ENCODE measurements at regions not wholly inside any gene's neighbourhood (a gene's known extent, or its start where the extent isn't known, plus 50 kb on each side); places are given as distances from the start of the nearest gene placed in this dataset.

DNA sequence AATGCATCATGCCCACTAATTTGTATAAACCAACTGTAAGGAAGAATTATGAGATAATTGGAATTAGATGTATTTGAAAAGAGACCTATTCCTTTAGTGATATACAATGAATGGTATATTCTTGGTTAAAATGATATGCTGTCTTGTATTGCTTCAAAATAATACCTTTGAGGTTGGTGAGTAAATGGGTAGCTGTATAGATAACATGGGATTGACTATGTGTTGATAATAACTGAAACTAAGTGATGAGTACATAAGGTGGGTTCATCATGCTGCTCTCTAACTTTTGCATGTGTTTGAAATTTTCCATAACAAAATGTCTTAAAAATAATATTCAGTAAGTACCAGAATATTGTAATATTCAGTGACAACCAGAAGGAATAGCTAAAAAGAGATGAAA is 272.6 kb upstream of the ZPLD1 start:
- DNase-seq = no peak

DNA sequence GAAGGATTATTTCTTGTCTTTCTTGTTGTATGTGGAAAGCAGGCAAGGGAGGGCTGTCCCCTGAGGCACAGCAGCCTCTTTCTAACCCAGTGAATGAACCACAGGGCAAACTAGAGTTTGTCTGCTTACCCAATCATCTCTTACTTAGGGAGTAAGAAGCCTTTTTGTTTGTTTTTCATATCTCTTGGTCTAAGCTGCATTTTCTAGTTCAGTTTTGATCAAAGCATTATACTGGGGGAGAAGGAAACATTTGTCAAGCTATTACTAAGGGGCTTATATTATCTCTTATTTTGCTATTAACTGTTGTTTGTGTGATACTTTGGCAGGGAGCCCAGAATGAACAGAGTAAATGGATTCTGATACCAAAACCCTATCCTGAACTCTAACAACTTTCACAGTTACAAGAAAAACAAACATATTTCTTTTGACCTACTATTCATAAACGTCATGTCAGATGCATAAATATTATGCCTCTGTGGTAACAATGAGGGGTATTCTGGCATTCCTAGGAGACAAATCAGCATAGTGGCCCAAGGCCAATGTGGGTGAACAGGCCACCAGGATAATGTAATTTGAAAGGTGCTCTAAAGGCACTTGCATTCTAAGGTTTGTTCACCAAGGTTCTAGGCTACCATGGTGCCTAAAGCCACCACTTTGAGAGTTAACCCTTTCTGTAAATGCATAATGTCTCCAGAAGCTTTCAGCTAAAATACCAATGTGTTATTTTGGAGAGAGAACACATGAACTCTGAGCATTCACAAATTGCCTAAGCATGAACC is 271.6 kb upstream of the ZPLD1 start:
- DNase-seq = peak; percentile 57

DNA sequence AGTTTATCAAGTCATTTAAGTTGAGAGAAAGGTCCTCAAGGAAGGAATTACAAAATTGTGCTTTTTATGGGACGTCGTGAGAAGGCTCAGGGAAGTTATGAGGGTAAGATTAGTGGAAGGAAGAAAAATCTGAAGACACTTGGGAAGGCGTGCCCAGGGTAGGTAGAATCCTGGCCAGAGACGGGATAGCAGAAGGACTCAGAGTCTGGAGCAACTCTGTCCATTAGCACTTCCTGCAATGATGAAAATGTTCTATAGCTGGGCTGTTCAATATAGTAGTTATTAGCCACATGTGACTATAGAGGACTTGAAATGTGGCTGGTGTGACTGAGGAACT is 271.0 kb upstream of the ZPLD1 start:
- DNase-seq = no peak

DNA sequence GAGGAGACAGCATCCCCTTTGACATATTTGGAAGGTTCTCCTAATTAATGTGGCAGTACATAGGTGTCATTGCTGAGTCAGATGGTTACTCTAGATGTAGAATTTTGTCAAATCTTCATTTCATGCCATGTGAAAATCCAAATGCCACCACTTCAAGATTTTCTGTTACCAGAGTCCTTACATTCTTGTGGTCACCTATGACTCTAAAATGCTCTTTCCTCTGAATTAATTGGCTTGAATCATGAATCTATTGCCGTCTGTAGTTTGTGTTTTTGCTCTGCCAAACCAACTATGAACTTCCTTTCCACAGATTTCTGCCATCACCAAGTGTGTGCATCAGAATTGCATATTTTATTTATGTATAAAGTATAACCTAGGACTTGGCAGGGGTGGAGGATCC is 269.4 kb upstream of the ZPLD1 start:
- no peak for DNase-seq

DNA sequence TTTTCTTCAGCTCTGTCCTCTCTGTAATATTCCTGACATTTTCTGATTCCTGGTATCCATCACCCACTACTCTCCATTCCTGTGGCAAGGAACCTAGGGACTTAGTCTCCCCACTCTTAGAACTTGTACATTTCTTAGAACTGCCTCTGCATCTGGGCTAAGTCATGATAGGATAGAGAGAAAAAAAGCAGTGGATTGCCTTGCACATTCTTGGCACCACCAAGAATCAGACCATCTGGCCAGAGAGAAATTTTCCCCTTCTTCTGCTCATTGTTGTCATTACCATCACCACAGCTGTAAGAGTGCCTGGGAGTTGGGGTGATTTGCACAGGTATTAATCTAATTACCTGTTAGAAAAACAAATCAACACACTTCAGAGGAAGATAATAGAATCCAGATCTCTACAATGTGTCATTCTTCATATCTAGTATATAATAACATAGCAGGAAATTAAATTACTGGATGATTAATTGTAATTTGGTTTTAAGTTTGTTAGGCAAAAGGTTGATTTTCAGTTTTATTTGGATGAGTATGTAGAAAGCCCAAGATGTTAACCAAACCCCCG is 264.8 kb upstream of the ZPLD1 start:
- DNase-seq = no peak

DNA sequence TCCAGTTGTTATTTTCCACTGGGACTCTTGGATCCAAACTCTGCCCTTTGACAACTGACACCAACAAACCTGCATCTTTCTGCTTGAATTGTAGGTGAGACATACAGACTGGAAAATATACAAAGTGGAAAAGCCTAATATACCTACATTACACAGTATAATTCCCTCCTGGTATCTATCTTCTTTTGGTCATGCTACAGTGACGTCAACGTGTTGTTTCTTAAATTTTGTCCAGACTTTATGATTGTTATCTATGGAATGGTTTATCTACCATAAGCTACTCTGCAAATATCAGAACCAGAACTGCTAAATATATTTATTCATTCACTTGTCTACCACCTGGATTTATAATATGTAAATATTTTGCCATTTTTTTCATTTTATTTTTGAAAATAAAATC is 264.3 kb upstream of the ZPLD1 start:
- no peak for DNase-seq

DNA sequence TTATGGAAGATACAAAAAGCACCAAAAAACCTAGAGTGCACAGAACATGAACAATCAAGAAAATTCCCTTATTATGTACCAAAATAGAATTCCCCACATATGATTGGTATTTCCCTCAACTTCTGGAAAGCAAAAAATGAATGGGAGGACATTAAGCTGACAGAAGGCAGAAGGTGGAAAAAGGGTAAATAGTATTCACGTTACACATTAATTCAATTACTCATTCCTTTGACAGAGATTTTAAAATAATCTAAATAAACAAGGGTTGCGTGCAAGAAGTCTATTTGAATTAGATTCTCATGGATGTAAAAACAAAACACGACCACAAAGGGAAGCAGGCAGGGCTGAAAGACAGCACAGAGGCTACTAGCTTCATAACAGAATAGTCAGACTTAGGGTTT is 260.5 kb upstream of the ZPLD1 start:
- DNase-seq = no peak

DNA sequence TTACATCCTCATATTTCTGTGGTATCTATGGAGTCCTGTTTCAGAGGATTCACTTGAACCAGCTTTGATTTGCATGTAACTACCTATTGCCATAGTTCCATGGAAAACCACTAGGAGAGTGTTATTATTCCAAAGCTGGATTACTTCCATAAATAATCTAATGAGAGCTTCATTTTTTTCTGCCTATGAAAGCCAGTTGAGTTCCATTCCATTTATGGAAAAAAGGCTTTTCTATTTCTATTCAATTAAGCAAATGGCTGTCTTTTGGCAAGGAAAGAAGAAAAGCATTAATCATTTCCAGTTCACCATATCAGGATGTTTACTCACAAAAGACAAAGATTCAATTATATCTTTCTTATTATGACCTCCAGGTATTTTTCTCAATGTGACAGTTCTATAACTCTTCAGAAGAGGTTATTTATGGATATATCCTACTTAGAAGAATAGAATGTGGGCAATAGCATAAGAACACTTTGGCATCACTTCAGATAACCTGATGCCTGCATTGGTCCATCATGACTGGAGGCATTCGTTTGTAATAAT is 259.9 kb upstream of the ZPLD1 start:
- DNase-seq = no peak

DNA sequence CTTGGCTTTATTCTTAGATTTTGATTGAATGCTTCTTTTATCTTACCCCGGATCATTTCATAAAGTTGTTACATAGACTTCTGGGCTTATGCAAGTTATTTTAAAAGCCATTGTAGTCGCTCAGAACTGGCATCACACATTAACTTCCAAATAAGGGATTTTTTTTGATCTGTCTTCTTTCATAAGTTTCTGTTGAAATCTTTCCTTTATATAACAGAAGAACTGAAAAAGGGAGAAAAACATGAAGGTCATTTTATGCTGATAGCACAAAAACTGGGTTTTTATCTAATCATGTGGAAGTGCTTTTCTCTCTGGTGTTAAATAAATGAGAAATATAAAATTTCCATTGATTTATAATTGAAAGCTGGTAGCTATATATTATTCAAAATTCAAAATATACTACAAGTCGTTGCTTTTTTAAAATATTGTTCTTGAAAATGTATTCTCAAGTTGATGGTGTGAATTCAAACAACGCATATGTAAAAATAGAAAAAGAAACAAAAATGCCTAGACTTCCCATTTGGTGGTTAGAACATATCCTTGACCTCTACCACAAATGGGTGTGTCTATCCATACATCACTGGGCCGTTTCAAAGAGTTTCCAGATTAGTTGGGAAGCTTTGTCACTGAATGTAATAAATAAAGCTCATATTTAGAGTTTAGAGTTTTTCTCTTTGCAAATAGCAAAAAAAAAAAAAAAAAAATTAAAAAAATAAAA is 258.3 kb upstream of the ZPLD1 start:
- no peak for DNase-seq

DNA sequence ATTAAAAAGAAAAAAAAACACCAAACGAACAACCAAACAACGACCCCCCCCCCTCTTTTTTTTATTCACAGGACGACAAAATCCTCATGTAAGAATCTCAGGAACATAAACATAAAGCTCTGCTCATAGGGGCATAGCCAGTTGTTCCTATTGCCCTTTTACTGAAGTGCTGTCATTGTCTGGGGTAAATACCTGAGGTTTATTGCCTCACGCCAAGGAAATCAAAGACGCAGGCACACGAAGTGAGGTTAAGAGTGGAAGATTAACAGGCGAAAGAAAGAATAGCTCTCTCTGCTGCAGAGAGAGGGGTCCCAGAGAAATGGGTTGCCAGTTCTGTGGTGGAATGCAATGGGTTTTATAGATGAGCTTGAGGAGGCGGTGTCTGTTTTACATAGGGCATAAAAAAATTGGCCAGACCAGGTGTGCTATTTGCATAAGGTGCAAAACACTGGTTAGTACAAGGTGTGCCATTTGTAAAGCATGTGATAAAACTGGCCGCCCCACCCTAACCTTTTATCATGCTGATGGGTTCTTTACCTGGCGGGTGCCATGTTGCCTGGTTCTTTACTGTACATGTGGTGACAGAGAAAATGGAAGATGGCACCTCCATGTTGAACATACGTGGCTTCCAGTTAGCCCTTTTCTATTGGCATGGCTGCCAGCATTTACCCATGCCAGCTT is 257.6 kb upstream of the ZPLD1 start:
- no peak for DNase-seq

DNA sequence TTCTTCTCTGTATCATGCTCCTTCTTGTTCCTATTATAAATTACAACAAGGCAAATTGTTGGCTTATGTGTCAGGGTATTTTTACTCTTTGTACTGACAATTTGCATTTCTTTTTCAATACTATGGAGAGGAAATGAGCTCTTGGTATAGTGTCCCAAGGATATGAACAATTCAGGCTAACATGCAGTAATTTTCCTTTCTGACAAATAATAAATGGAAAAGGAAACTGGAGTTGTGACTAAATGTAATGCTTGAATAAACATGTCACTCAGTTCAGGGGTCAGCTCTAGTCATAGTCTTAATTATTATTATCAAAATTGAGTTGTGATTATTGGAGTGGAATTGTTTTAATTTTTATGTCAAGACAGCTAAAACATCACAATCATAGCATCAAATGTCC is 256.0 kb upstream of the ZPLD1 start:
- DNase-seq = no peak

DNA sequence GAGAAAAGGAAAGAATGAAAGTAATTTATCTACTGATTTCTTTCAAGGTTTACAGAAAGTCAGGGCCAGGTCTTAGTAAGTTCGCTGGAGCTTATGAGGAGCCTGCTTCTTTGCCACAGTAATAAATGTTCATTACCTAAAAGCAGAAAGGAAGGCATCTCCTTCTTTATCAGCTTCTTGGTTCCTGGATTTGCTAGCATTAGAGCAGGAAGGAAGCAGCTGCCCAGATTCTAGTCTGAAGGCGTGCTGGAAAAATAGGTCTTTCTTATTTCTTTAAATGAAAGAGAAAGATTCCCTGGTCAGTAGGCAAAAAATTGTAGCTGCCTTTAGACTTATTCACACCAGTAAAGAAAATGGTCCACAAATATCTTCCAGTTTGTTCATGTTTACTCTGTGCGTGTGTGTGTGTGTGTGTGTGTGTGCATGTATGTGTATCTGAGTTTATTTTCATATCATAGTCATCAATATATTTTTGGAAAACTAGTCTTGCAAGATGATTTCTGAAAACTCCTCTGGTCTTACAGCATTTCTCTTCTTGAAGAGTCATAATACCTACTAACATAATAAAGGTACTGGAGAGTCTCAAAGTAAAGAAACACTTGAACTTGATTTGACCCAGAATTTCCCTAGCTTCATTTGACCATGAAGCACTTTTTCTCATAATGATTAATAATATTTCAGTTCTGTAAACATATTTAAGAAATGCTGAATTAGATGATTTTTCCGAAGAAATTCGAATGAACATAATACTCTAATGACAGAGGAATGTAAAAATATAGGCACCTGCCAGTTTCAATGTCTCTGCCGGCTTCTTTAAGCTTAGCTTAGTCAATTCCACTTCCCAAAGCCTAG is 255.3 kb upstream of the ZPLD1 start:
- no peak for DNase-seq

DNA sequence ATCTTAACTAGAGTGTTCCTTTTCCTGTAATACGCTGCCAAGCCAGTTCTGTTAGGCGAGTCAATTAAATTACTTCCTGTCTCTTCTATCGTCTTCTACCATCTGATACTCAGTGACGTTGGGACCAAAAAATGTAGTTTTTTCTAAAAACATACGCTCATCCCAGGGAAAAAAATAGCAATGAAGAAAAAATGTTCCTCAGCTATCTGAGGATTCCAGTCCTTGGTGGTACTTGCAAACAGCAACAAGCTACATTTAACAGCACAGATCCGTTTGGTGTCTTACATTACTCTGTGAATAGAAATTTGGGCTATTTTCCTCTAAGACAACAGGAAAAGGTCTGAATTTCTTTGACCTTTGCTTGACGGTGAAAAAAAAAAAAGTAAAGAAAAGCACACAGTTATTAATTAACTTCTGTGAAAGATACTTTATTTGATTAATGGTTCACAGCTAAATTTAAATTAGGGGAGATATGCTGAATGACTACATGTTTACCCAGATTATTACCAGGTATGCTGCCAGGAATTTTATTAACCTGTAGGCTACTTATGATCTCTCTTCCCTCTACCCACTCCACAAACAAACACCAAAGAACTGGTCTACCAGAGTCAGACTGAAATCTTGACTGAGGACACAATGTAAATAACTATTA is 254.4 kb upstream of the ZPLD1 start:
- DNase-seq = no peak

DNA sequence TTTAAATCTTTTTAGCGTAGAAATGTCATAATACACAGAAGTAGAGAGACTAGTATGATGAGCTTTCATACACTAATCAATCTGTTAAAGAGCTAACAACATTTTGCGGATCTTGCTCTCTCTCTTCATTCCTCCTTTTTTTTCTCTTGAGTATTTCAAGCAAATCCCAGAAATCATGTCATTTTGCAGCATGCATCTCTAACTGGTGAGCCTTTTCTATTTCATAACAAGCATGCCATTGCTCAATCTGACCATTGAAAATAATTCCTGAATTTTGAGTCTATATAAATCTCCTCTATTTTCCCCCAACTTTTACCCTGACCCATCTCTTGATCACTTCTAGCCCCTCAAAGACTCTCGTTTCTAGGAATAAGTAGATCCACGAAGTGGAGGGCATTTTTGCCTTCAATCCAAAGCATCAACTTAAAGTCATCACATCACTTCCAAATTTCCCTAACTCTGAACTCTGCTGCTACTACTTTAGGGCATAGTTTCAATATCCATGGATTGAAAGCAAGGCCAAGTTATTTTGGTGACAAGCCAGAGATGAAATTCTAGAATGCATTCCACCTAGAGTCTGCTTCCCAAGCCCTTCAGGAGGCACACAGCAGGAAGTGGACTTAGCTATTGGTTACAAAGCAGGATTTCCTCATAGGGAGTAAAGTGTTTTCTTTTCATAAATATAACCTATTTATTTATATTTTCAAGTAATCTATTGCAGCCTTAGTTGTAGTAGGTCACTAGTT is 253.5 kb upstream of the ZPLD1 start:
- DNase-seq = no peak

DNA sequence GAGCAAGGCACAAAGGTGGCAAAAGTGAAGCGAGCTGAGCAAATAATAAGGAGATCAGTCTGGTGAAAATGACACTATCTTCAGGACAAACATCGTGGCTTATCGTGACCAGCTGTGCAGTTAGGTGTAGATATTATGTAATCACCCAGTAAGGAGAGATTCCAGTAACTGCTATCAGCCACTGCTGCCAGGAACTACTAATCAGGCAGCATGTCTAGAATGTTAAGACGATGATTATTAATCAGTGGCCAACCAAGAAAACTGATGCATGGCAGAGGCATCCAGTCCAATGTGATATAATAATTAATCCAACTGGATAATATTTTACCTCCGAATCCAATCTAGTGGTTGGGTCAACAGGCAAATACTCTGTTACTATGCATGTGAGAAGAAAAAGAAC is 252.7 kb upstream of the ZPLD1 start:
- DNase-seq = no peak

DNA sequence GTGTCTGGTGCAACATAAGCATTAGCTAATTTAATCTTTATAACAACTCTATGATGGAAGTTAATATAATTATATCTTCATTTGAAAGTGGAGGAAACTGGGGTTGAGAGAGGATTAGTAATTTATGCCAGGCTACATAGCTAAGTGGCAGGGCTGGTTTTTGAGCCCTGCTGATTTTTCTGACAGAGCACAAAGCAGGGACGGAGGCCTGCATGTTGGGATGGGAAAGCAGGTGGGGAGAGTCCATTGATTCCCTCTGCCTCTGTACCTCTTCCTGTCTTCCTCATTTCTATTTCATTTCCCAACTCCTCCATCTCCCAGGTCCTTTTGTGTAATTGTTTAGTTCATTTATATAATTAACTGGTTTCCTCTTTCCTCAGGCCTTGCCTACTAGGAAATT is 251.6 kb upstream of the ZPLD1 start:
- DNase-seq = no peak

DNA sequence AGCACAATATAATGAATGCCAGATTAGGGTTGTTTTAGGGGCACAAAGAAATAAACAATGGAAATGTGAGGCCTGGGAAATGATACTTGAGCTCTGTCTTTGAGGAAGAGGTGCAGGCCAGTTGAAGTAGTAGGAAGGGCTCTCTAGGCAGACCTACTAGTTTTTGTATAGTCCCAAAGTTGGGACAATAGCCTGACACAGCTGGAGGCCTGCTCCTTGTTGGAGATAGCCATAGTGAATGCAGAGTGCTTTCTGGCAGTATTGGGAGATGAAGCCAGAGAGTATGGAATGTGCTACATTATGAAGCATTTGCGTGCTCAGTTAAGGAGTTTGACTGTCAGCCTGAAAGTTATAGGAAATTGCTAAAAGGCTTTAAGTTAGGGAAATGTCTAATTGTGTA is 251.2 kb upstream of the ZPLD1 start:
- DNase-seq = no peak

DNA sequence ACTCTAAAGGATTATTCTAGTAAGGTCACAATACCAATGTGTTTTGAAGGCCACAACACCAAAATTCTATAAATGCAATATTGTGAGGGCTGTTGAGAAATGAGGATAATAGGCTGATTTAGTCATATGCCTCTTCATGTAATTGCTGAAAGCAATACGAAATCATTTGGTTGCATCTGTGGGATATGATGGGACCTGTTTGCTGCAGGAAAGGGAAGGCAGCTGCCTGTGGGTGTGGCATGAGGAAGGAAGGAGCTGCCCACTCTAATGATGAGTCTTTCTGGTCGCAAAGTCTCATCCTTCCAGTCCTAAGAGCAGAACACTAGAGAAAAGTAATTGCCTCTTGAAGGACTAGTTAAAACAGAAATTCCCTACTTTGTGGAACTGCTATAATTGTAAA is 245.3 kb upstream of the ZPLD1 start:
- no peak for DNase-seq

DNA sequence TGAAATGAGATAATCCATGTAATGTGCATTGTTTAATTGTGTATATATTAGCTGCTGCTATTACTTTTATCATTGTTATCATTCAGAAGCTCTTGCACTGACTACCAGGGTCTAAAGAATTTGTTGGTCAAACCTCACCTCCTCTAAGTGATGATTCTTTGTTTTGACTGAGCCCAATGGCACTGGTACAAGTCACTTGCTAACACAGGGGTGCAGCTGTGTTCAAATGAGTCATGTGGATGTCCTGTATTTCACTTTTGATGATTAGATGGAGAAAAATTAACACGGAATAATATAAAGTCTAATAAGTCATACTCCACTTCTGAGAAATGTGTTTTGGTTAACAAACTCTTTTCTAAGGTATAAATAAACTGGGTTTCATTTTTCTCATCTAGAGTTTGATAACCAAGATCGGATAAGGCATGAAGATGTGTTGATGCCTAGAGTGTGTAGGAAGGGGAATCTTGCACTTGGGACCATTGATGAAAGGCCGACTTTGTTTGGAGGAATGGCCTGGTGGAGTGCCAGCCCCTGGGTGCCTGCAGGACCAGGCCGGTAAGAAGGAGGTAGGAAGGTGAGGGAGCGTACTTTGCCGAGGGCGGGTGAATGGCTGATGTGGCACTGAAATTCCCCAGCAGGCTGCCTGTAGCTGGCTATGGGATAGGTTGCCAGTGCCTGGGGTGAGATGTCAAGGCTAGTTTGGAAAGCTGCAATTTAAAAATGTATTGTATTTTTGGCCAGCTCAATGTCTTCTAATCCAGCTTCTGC is 244.7 kb upstream of the ZPLD1 start:
- no peak for DNase-seq

DNA sequence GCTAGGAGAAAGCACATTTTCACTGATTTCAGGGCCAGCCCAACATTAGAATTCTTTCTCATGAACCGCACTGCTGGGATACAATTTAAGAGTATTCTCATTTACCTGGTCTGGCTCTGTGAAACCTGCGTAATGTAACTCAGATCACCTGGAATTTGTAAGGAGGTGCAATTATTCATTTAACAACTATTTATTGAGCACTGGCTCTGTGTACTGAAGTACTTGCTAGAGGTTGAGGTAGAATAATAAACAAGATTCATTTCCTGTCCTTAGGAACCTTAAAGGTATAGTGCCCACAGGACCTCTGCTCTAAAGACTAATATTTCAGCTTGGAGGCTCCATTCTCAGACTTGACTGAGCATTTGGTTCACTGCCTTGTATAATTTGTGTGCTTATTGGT is 242.2 kb upstream of the ZPLD1 start:
- DNase-seq = no peak

DNA sequence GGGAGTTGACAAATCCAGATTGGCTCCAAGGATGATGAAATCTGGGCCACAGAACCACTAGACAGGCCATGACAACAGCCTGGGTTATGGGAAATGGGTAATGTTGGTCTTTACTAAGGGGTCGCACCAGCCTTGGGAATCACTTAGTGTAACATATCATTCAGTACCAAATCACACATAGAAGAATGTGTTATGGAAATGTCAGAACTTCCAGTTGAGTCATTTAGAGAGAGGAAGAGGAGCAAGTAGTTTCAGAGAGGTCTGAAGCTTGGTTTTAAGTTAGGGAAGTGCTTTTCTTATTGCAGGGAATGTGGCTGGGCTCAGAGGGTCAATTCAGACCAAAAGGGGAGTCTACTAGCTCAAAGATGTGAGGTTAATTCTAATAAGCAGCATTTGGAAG is 241.6 kb upstream of the ZPLD1 start:
- DNase-seq = no peak

Data from COR-L47 (cell line).